ENCODE measurements at regions not wholly inside any gene's neighbourhood (a gene's known extent, or its start where the extent isn't known, plus 50 kb on each side); places are given as distances from the start of the nearest gene placed in this dataset.

DNA sequence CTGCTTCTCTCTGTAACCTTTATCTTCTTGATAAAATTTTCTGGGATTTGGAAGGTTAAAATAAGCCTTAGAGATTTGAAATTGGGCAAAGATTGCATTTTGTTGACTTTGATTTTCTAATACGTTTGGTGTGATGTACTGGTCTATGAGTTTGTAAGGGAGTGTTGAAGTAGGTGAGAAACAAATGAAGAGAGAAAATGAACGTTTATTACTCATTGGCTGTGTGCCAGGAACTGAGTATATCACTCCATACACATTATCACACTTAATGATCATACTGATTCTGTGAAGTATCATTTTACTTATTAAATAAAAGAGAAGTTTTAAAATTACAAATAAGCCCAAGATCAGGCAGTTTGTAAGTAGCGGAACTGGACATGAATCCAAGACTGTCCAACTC lies 795.1 kb upstream of the ZEB2 start:
- DNase-seq = no peak

DNA sequence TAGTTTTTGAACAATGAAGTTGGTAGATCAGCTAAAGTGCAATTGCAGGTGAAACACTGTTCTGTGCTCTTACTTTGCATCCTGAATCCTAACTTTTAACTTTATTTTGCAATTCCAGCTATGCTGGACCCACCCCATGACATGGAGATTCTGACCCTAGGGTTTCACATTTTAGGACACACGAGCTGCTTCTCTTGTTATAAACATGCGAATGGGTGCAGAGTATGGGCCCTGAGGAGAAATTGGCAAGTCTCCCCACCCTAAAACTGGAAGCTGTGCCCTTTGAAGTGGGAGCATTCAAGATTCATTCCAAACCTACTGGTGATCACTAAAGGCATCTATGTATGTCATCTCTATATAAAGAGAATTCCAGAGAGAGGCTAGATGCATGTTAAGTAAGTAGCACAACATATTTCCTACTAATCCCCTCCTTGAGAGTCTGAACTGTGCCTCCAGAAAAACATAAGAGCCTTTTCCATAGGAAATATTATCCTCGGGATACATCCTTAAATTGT lies 794.3 kb upstream of the ZEB2 start:
- no peak for DNase-seq

DNA sequence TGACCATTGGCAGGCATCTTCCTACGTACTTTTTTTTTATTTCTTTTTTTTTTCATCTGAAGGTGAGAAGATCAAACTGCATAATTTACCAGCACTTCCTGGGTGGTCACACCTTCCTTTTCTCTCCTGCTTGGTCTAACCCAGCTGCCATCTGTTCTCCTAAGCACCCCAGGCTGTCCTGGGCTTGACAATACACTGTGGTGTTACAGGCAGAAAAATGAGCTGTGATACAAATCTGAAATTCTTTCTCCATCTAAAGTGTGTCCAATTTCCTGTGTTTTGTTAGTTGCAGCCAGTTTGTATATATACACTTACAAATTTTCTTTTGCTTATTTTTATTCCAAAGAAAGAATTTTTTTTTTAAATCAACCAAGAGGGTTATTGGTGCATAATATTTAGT lies 786.0 kb upstream of the ZEB2 start:
- no peak for DNase-seq

DNA sequence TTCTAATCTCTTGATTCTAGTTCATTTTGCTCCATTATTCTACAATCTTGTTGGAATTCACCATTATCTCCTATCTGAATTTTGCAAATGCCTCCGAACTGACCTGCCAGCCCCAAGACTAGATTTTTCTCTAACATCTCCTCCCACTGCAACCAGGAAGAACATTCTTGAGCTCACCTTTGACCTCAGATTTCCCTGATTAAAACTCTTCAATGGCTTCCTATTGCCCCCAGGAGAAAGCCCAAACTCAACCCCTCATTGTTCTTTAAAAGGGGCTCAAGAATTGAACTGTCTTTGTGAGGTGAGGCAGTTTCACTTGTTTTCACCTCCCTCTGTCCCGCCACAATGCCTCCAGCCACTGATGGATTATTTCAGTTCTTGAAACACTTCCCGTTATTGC lies 784.6 kb upstream of the ZEB2 start:
- DNase-seq = no peak

DNA sequence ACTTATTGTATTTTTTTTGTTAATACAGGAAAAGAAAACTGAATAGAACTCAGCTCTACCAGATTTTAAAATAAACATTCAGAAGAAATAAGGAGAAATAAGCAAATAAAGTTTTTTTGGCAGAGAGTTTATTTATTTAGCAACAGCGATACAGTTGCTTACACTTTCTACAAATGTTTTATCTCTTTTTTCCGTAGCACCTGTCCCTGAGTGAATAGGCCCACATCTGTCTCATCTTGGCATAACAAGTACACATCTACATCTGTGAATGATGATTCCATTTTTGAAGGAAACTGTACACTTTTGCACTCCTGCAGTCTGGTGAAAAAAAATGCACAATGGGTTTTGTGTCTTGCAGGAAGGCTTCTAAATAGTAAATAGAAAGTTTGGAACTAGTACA lies 783.6 kb upstream of the ZEB2 start:
- no peak for DNase-seq

DNA sequence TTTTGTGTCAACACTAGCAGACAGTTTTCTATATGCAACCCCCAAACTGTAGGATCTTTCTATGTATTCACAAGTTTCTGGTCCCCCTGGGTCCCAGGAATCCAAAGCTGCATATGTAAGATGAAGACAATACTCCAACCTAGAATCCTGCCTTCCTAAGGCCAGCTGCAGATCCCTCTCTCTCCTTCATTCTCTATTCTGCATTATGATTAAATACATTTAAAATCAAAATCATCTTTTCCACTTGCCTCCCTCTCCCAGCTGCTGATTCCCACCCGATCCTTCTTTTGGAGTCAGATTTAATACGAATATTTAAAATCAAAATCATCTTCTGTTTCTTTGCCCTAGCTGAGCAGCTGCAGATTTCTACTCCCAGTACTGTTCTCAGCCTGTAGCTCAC lies 783.0 kb upstream of the ZEB2 start:
- no peak for DNase-seq

DNA sequence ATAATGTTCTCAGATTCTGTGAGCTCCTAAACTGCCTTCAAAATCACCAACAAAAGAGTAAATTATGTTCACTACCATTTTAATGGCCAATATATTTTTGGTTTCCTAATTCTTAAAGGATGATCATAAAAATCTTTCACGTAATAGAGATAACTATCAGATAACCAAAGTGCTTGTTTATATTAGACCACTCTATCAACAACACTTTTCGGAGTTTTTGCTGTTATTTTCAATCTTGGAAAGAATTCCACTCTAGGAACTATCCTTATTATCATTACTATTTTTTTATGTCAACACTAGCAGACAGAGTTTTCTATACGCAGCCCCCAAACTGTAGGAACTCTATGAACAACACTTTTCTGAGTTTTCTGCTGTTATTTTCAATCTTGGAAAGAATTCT lies 782.5 kb upstream of the ZEB2 start:
- DNase-seq = no peak

DNA sequence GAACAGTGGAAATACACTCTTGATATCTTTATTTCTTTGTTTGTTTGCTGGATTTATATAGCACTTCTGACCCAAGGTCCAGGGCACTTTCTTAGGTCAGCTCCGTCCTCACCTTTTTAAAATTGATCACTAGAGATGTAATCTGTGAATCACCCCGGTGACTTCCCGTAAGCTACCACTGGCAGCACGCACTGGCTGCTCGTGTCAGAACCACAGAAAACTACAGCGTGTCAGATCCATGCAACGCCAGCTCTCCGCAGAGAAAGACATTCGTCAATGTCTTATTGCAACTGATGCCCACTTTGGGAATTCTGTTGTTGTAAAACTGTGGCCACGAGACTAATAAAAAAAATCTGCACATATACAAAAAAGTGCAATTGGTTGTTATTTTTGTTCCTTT lies 779.4 kb upstream of the ZEB2 start:
- DNase-seq = no peak

DNA sequence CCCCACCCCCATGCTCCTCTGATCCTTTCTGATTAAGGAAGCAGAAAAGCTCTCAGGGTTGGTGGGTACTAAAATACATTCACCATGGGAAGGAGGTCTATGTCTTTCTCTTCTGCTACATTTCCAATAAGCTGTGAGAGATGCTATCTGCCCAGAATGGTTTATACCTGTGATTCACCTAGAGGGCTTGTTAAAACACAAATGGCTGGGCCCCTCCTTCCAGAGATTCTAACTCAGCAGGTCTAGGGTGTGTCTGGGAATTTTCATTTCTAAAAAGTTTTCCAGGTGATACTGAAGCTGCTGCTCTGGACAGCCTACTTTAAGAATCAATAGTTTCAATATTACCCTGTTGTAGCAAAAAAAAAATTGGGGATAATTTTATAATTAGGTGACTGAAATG lies 772.2 kb upstream of the ZEB2 start:
- DNase-seq = no peak

DNA sequence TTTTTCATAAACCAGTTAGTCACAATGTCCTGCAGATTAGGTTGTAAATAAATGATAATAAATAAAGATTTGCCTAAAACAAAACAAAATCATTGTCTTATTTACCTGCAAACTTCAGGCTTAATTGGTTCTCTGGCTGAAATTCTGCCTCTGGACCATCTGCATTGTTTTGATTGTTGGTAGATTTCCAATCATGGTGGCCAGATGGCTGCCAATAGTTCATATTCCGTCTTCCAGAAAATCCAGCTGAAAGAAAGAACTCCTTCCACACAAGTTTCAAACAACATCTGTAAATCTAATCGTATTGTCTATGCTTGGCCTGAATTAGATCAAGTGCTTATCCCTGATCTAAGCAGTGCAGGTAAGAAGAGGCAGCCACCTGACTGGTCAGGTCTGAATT lies 771.1 kb upstream of the ZEB2 start:
- DNase-seq = no peak

DNA sequence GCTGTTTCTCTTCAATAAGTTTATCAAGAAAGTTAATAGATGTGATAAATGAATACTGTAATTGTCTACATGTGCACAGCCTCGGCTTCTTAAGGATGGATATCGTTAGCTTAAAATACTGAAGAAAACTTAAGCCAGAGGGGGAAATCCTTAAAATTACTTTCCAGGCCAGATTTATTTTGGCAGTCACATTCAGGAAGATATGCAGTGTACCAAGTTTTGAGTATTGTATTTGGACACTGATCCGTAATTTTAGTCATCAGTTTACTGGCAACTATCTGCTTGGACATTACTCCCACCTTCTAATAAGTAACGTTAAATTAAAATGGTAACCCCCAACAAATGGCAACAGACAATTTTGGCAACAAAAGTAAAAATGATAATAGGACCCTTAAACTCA lies 770.0 kb upstream of the ZEB2 start:
- no peak for DNase-seq

DNA sequence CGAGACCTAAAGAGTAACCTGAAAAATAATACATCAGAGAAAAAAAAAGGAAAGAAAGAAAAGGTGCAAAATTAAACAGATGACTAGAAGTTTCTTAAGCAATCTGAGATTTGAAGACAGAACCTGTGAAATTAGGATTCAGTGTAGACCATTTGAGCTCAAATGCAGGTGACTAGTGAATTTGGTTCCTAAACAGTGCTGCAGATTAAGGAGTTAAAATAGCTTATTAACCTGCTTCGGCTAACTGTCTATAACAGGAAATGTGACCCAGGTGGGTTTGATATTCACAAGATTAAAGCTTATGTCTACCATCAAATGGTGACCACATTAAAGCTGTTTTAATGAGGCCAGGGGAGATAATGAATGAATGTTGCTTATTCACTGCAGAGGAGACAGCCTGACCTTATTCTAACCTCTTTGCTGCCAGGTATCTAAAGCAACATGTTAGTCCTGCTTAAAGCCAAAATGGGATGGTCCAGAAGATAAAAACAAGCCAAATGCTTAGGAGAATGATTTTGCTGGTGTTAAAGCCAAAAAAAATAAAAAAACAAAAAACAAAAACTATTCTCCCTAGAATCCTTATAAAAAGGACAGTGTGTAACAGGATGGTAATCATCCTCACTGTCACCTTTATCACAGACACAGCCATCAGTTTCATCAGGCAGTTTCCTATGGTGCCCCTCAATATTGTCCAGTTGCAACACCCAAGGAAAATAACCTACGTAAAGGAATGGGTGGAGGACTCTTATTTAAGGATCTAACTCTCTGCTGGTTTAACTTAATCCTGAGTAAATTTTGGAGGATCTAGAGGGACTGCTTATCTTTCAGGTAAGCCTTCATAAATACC lies 769.0 kb upstream of the ZEB2 start:
- DNase-seq = no peak

DNA sequence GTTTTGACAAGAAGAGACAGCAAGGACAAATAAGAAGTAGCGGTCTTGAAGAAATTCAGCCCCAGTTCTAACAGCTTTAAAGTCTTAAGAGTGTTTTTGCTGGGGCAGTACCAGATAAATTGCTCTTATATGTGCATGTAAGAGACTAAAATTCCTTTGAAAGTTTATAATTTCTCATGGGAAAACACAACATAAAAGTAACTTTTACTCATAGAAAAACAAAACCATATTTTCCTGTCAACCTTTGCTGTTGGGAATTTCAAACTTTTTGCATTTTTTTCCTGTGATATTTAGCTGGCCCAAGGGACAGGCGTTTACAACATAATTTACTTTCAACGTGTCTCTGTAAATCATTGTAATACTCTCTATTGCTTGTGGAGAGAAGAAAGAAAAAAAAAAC lies 767.8 kb upstream of the ZEB2 start:
- no peak for DNase-seq

DNA sequence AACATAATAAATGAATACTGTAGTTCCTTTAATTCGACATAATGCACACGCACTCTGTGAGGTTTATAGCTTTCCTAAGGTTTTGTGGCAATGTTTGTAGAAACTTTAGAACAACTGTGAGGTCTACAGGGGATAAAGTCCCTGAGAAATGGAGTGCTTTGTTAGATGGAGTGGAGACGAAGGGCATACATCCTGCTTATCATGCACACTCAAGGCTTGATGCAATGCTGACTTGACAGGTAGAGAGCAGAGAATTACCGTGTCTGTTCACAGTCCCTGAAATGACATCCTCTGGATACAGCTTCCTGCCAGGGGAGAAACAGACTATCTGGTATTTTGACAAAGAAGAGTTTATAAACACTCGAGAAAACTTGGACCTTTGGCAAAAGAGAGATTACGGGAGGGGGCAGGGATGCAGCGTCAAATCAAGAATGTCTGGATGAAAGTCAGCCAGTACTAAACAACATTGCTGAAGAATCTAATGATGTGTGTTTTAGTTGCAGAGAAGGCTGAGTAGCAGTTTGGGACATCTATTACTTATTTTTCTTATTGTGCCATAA lies 766.9 kb upstream of the ZEB2 start:
- no peak for DNase-seq

DNA sequence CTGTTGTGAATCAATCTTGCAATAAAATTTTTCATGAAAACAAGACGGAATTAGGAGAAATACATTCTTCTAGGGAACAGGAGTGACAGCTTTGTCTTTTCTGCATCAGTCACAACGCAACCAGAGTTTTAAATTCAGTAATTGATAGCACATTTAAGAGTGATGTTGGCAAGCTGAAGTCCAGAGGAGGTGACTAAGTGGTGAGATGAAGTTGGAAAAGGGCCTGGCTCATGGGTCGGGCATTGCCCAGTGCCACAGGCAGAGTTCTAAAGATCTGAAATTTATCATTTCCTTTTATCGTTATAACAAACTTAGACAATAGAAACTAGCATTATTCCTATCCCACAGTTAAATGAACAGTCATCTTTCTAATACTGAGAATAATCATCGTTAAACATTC lies 764.6 kb upstream of the ZEB2 start:
- DNase-seq = no peak

DNA sequence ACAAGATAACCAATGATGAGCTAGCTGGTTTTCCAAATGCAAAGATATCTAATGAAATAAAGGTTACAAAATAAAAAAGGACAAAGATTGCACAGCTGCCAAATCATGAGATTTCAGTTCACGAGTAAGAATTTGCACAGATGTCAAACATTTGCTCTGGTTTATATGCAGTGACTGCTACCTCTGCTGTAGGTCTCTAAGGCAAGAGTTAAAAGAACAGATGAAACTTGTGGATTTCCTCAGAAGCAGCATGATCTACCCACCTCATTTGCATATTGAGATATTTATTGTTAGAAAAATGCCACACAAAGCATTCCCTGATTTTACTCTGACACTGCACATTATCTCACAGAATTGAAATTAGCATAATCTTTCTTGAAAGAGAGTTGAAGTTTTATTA lies 763.2 kb upstream of the ZEB2 start:
- DNase-seq = no peak

DNA sequence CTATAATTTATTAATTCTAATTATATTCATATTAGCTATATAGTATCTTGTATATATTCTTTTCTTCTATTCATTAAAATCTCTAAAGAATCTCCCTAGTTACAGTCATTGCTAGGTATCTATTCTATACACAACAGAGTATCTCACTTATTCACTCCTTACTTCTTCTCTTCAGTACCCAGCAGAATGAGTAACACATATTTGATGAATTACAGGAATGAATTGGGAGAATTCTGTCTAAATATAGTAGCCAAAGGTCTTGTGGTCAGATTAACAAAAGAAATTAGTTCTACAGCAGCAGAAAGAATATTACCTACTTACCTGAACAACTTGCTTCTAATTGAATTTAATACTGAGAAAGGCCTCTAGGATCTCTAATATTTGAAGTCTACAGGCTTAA lies 758.0 kb upstream of the ZEB2 start:
- no peak for DNase-seq

DNA sequence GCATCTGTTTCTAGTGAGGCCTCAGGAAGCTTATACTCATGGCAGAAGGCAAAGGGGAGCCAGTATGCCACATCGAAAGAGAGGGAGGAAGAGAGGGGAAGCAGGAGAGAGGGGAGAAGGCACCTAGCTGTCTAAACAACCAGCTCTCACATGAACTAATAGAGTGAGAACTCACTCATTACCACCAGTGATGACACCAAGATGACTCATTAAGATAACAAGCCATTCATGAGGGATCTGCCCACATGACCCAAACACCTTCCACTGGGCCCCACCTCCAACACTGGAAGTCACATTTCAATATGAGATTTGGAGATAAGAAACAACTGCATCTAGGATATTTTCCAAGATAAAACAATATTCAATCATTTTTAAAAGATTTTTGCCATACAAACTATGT lies 753.9 kb upstream of the ZEB2 start:
- no peak for DNase-seq

DNA sequence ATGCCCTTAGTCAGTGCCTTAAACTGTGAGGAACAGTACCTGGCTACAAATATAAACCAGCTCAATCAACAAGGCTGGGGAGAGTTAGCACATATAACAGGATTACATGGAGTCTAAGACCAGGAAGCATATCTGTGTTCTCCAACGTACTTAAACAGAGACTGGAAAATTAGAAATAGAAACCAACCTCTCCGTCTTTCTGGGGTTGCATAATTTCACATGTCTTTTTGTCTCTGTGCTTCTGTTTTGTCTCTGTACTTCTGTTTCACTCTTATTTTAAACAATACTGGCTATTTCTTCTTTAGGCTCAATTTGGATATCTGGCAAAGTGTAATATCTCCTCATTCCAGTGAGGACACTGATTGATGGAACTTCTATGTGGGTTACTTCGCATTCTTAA lies 749.0 kb upstream of the ZEB2 start:
- DNase-seq = no peak

DNA sequence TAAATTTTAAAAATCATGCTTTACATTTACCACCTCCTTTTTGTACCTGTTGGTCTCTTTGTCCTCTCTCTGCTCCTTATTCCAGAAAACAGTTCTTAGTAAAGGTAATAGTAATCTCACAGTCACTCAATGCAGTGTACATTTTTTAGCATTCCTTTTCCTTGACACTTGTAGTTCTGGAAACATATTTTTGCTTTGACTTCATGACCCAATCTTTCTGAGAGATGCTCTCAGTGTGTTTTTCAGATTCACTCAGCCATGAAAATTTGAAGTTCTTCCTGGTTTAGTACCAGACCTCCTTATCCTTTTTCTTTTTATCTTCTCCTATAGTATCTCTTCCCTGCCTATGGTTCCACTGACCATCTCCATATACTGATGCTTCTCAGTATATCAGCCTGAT lies 747.5 kb upstream of the ZEB2 start:
- DNase-seq = no peak

DNA sequence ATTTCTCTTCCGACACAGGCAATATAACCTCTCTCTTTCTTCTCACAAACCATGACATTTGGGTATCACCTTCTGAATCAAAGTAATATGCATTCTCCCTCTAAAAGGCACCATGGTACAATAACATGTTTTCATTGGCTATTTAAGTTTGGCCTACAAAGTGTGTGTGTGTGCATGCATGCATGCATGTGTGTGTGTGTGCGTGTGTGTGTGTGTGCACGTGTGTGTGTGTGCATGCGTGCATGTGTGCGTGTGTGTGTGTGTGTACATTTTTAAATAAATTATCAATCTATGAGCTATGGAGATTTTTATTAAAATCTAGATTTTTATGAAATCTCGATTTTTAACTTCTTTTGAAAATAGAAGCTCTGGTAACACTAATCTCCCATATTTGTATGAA lies 745.3 kb upstream of the ZEB2 start:
- no peak for DNase-seq

DNA sequence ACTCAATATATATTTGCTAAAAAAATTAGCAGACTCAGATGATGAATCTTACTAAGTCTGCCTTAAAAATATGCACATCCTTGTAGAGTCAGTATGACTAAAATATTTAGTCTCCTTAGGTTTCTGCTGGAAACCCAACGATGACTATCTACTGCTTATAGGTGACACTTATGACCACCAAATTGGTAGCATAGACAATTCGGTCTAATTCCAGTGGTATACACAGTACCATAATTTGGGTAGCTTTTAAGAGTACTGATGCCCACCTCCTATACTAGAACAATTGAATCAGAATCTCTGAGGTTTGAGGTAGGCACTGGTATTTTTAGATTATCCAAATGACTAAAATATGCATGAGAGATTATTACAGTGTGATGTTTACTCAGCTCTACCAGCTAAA lies 740.8 kb upstream of the ZEB2 start:
- DNase-seq = no peak

DNA sequence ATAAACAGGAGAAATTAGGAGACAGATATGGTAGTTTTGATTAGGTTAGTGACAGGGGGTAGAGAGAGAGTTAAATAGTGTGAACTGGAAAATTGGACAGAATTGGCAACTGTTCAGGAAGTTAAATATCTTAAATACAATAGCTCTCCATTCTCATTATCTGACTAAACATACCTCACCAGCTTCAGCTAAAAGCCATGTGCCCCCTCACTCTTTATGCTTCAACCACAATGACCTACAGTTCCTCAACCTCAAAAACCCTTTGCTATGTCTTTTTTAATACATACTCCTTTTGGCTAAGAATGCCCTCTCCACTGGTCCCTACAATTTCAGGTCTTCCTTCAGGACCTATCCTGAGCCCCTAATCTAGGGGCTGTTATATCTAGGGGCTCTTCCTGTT lies 740.2 kb upstream of the ZEB2 start:
- DNase-seq = no peak

DNA sequence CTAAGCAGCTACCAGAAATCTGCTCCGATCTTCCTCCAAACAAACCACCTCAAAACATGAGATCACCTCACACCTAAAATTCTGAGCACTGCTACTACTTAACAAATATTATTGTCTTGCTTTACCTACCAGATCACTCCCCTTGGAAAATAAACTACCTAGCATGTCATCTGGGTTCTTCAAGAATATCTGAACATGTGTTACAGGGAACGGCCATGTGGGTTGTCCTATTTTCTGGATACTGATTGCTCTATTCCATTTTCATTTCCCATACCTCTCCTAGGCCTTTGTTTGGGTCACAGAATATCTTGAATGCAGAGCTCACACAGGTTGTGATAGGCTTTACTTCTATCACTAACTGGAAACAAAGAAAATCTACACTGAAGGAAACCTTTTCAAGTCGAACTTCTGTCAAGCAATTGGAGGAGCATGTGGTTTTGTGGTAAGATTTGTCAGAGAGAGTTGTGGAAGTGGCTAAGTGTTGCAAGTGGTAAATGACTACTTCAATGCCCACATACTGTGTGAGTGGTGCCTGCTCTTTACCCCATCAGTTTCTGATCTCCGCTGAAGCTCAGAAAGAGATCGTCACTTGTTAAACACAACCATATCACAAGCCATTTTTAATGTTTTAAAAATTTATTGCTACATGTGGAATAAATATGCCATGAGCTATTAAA lies 739.1 kb upstream of the ZEB2 start:
- DNase-seq = peak; percentile 37

All from CD4-positive, alpha-beta T cell treated with Interleukin-21 for 1 hour (primary cell).